GM12874 (cell line): ENCODE measurements at regions not wholly inside any gene's neighbourhood (a gene's known extent, or its start where the extent isn't known, plus 50 kb on each side); places are given as distances from the start of the nearest gene placed in this dataset.
A peak's percentile ranks its signal among the peaks of the same experiment; 100 is the strongest.

Experiments used
- CTCF ChIP-seq: IDR thresholded peaks from 2 replicates; pipeline ENCODE4 v1.5.1; 2011; ENCODE audit warnings: low read depth, mild to moderate bottlenecking, control low read depth, low read length, moderate library complexity; ENCODE audit not compliant: insufficient read depth

GRCh38 chr2:177138823-177139222 is 73.8 kb upstream of the HNRNPA3 start:
- no peak for TF ChIP-seq CTCF

- TF ChIP-seq CTCF, result no peak
These were observed 70.7 kb upstream of the HNRNPA3 start for GRCh38 chr2:177141866-177142265.

GRCh38 chr2:177143444-177143843 is 69.2 kb upstream of the HNRNPA3 start:
- no peak for TF ChIP-seq CTCF

- peak; percentile 26; the same call in 1 of the 2 replicates for TF ChIP-seq CTCF
These were observed 65.4 kb upstream of the HNRNPA3 start for GRCh38 chr2:177147093-177147694.

- no peak for TF ChIP-seq CTCF
These were observed 64.7 kb upstream of the HNRNPA3 start for GRCh38 chr2:177147834-177148445.

- peak; percentile 82 for TF ChIP-seq CTCF
These were observed 64.0 kb upstream of the HNRNPA3 start for GRCh38 chr2:177148477-177149154.

GRCh38 chr2:177149155-177149503 is 63.5 kb upstream of the HNRNPA3 start:
- TF ChIP-seq CTCF, result no peak
